DOHH2 (cell line): ENCODE measurements at regions not wholly inside any gene's neighbourhood (a gene's known extent, or its start where the extent isn't known, plus 50 kb on each side); places are given as distances from the start of the nearest gene placed in this dataset.

Experiments
- H3F3A ChIP-seq: fragments of 200-600 bp; sonication (generic), shearing (Covaris generic); 2 replicates; pipeline ENCODE4 v1.6.0; 2016; ENCODE audit warnings: antibody characterized with exemption, mild to moderate bottlenecking; ENCODE audit not compliant: control insufficient read depth, insufficient read depth
- H3K27ac ChIP-seq: fragments of 200-600 bp; sonication (generic); 2 replicates; pipeline ENCODE4 v1.5.1; 2014; ENCODE audit warnings: low read depth, mild to moderate bottlenecking, low read length, moderate library complexity
- H3K27me3 ChIP-seq: fragments of 200-600 bp; sonication (generic); 2 replicates; pipeline ENCODE4 v1.6.1; 2014; ENCODE audit warnings: mild to moderate bottlenecking, low read length, mixed read lengths; ENCODE audit not compliant: control insufficient read depth
- H3K36me3 ChIP-seq: fragments of 200-600 bp; sonication (generic); 2 replicates; pipeline ENCODE4 v1.6.1; 2014; ENCODE audit warnings: mild to moderate bottlenecking, low read length, moderate library complexity, mixed read lengths; ENCODE audit not compliant: control insufficient read depth
- H3K4me1 ChIP-seq: fragments of 200-600 bp; sonication (generic); 2 replicates; pipeline ENCODE4 v1.6.1; 2014; ENCODE audit warnings: mild to moderate bottlenecking, low read length, mixed read lengths; ENCODE audit not compliant: control insufficient read depth
- H3K4me2 ChIP-seq: fragments of 200-600 bp; sonication (generic); 2 replicates; pipeline ENCODE4 v1.6.0; 2014; ENCODE audit warnings: mild to moderate bottlenecking, low read length, moderate library complexity
- H3K4me3 ChIP-seq: fragments of 200-600 bp; sonication (generic); 2 replicates; pipeline ENCODE4 v1.5.1; 2014; ENCODE audit warnings: mild to moderate bottlenecking, low read length, mixed read lengths
- H3K79me2 ChIP-seq: fragments of 200-600 bp; sonication (generic); 2 replicates; pipeline ENCODE4 v1.6.1; 2014; ENCODE audit warnings: mild to moderate bottlenecking, low read length, mixed read lengths; ENCODE audit not compliant: control insufficient read depth
- H3K9me2 ChIP-seq: fragments of 200-600 bp; sonication (generic); replicated peaks from 2 replicates; pipeline ENCODE4 v1.6.1; 2014; ENCODE audit warnings: mild to moderate bottlenecking, low read length, mixed read lengths; ENCODE audit not compliant: control insufficient read depth
- H3K9me3 ChIP-seq: fragments of 200-600 bp; sonication (generic); 2 replicates; pipeline ENCODE4 v1.6.1; 2014; ENCODE audit warnings: antibody characterized with exemption, low read length, mixed read lengths; ENCODE audit not compliant: control insufficient read depth, insufficient read depth
- H4K20me1 ChIP-seq: fragments of 200-600 bp; sonication (generic); 2 replicates; pipeline ENCODE4 v1.6.0; 2014; ENCODE audit warnings: low read depth, mild to moderate bottlenecking, antibody characterized with exemption, low read length, moderate library complexity; ENCODE audit not compliant: control insufficient read depth, insufficient read depth
- EZH2phosphoT487 ChIP-seq: fragments of 200-600 bp; sonication (generic); IDR thresholded peaks from 2 replicates; pipeline ENCODE4 v1.6.1; 2017; ENCODE audit warnings: borderline replicate concordance, mild to moderate bottlenecking, antibody characterized with exemption, low read length, moderate library complexity, mixed read lengths
- TF ChIP-seq, protein P1 (sequence below): fragments of 200-600 bp; sonication (generic); IDR thresholded peaks from one replicate; pipeline ENCODE4 v1.5.1; 2014; ENCODE audit warnings: antibody characterized with exemption, mild to moderate bottlenecking, low read depth, low read length; ENCODE audit not compliant: poor library complexity, severe bottlenecking

DNA sequence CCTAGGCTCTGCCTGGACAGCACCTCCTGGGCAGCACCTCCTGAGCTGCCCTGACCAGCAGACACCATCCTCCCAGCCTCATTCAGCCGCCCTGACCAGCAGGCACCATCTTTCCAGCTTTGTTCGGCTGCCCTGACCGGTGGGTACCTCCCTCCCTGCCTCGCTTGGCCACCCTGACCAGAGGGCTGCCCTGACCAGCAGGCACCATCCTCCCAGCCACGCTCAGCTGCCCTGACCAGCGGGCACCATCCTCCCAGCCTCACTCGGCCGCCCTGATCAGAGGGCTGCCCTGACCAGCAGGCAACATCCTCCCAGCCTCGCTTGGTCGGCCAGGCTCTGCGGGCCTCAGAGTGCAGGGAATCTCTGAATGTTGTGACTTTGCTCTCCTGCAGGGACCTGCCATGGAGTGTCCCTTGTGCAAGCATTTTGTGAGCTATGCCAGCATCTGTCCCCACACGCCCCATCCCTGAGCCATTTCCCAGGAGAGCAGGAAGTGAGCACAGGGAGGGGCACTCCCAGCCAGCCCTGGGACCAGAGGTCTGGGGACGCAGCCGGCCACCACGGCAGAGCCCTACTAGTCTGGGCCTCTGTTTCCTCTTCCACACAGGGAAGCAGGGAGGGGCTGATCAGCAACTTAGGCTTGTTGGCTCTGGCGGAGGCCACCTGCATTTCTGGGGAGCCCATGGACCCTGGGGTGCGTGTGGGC lies 265.5 kb downstream of the SEC23A start:
- Histone ChIP-seq H3K4me1 (no peaks in the 10 kb centered on the region), H3K27ac (no peak overlapping the region), H3K9me3 (no peaks in the 10 kb centered on the region), H3K36me3 (no peaks in the 10 kb centered on the region), H3K4me3 (no peak overlapping the region), H3F3A (no peaks in the 10 kb centered on the region), H4K20me1 (no peaks in the 10 kb centered on the region), H3K79me2 (no peaks in the 10 kb centered on the region), H3K9me2 (no peaks in the 10 kb centered on the region), H3K27me3 (no peaks in the 10 kb centered on the region; the same call in 1 of the 2 replicates), H3K4me2 (no peak overlapping the region)
- TF ChIP-seq EZH2phosphoT487 = no peak
- TF ChIP-seq, protein P1, sequence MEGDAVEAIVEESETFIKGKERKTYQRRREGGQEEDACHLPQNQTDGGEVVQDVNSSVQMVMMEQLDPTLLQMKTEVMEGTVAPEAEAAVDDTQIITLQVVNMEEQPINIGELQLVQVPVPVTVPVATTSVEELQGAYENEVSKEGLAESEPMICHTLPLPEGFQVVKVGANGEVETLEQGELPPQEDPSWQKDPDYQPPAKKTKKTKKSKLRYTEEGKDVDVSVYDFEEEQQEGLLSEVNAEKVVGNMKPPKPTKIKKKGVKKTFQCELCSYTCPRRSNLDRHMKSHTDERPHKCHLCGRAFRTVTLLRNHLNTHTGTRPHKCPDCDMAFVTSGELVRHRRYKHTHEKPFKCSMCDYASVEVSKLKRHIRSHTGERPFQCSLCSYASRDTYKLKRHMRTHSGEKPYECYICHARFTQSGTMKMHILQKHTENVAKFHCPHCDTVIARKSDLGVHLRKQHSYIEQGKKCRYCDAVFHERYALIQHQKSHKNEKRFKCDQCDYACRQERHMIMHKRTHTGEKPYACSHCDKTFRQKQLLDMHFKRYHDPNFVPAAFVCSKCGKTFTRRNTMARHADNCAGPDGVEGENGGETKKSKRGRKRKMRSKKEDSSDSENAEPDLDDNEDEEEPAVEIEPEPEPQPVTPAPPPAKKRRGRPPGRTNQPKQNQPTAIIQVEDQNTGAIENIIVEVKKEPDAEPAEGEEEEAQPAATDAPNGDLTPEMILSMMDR = no peak

DNA sequence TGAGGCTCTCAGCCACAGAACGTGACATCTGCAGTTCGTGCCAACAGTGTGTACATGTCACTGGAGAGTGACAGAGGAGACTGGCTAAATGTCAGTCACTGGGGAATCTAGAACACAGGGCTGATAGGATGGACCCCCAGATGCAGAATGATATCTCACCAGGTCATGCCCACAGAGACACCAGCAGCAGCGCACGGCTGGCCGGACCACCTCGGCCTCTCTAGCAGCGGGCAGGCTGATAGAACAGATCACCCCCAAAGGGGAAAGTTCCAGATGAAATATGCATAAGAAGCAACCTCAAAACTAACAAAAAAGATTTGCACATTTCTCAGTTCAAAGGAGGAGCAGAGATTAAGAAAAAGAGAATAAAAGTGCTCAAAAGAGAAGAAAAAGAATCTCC lies 266.5 kb downstream of the SEC23A start:
- Histone ChIP-seq H3F3A (no peaks in the 10 kb centered on the region), H3K9me2 (no peaks in the 10 kb centered on the region), H3K4me2 (no peak overlapping the region), H3K4me1 (no peaks in the 10 kb centered on the region), H3K27ac (no peak overlapping the region), H4K20me1 (no peaks in the 10 kb centered on the region), H3K79me2 (no peaks in the 10 kb centered on the region), H3K27me3 (no peaks in the 10 kb centered on the region), H3K36me3 (no peaks in the 10 kb centered on the region), H3K9me3 (no peaks in the 10 kb centered on the region), H3K4me3 (no peak overlapping the region)
- TF ChIP-seq, protein P1 = no peak
- TF ChIP-seq EZH2phosphoT487 = no peak

DNA sequence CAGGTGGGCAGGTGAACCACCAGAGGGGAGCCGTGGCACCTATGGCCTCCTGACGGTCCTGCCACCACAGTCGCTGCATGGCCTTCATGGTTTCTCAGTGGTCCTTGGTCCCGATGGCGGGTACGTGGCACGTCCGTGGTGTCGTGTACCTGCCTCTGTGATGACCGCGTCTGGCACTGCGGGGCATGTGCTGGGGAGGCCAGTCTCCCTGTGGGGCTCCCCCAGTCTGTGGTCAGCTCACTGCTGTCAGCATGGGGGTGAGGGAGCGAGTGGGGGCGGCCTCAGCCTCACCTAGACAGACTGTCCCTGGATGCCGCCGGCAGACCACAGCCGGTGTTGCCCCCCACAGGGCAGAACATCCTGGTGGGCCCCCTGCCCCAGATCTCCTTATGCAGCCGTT lies 267.2 kb downstream of the SEC23A start:
- no peaks in the 10 kb centered on the region for H3K9me2 ChIP-seq
- H4K20me1 ChIP-seq = no peaks in the 10 kb centered on the region
- H3K79me2 ChIP-seq = no peaks in the 10 kb centered on the region
- TF ChIP-seq EZH2phosphoT487 = no peak
- TF ChIP-seq, protein P1 = no peak
- no peak overlapping the region for H3K4me3 ChIP-seq
- H3K27ac ChIP-seq = no peak overlapping the region
- H3K4me1 ChIP-seq = no peaks in the 10 kb centered on the region
- no peaks in the 10 kb centered on the region for H3K36me3 ChIP-seq
- no peak overlapping the region for H3K4me2 ChIP-seq
- H3K27me3 ChIP-seq = no peaks in the 10 kb centered on the region
- H3K9me3 ChIP-seq = no peaks in the 10 kb centered on the region
- H3F3A ChIP-seq = no peaks in the 10 kb centered on the region
